Right ventricle myocardium superior (tissue), 1 donor: ENCODE measurements at regions not wholly inside any gene's neighbourhood (a gene's known extent, or its start where the extent isn't known, plus 50 kb on each side); places are given as distances from the start of the nearest gene placed in this dataset.

Source experiments
- ATAC-seq: fragments of 200-7000 bp; cut with Tn5 transposase; one replicate; pipeline ENCODE4 v1.9.1; 2020; ENCODE audit warnings: mild to moderate bottlenecking; ENCODE audit not compliant: poor library complexity
- DNase-seq: peaks from one replicate; pipeline ENCODE4 v3.0.0-alpha.2; 2020
- intact Hi-C: fragments of 100-400 bp; cut with DNase I; formaldehyde crosslinking; loops from one replicate; pipeline ENCODE4 v1.11.2; 2022
- donor health status: DM: no; HTN: yes; CAD: no; lungs with severe emphysema.

DNA sequence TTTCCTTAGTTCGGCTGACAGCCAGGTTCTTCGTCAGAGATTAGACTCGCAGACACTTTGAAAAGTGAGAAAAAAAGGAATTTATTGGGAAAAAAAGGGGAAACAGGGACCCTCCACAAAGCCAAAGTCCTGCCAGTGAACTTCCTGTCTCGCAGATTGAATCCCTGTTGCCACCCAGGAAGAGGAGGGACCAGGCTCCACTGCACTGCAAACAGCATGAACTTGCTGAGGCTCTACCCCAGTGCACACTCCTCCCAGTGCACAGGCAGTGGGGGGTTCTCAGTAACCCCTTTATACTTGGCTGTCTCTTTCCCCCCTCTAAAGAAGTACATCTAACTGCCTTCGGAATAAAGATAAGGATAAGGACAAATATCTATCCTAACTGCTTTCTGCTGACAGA lies 959.0 kb downstream of the GRIK2 start:
- DNase-seq (no peak), ATAC-seq (no peak)
- intact Hi-C loops = no loop called here

DNA sequence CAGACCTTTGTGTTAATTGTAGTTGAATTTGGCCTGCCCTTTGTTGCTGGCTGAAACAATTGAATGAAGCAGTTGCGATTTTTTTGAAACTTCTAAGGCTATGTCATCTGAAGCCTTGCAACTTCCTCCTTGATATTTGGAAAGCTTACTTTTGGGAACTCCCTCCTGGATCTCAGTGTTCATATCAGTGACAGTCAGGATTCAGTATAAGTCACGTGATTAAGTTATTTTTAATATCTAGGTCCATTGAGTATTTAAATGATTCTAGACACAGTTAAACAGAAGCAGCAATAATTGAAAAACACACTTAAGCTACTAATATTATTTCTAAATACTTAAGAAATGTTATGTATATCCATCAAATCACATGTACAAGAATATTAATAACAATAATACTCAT lies 951.3 kb downstream of the GRIK2 start:
- intact Hi-C loops = no loop called here
- no peak for DNase-seq
- no peak for ATAC-seq

DNA sequence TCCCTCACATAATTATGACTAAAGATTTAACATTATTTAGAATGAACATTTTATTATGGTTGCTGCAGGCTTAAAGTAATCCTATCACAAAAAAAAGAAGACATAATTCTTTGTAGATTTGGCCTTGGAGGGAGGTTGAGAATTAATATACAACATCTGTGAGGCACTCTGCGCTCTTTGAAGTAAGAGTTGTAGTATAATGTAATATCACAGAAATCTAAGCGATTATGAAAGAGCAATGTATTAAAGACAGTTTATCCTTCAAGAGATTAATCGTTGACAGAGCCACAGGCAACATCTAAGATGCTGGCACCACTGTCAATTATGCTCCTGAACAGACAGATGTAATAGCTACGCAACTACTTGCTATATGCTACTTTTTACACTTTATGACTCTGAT lies 946.8 kb downstream of the GRIK2 start:
- intact Hi-C loops = no loop called here
- no peak for ATAC-seq

DNA sequence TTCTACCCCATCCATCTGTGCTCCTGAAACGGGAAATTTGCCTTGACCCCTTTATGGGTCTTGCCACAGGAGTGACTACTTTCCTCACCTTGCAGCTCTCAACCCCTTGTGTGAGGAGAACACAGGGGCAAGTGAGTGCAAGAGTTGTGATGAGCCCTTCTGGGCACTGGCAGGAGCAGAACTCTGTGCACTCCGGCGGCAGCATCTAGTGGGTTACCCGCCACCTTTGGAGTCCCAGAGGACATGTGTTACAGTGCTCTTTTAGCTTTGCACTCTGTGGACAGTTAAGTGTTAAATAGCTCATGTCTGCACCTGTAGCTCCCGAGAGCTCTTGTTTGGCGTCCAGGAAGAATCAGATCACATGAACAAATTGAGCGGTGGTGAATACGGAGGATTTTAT lies 940.2 kb downstream of the GRIK2 start:
- ATAC-seq = no peak
- DNase-seq = no peak
- intact Hi-C loops = no loop called here

More for the DNA sequence above, 946.8 kb downstream of the GRIK2 start:
- no peak for DNase-seq

DNA sequence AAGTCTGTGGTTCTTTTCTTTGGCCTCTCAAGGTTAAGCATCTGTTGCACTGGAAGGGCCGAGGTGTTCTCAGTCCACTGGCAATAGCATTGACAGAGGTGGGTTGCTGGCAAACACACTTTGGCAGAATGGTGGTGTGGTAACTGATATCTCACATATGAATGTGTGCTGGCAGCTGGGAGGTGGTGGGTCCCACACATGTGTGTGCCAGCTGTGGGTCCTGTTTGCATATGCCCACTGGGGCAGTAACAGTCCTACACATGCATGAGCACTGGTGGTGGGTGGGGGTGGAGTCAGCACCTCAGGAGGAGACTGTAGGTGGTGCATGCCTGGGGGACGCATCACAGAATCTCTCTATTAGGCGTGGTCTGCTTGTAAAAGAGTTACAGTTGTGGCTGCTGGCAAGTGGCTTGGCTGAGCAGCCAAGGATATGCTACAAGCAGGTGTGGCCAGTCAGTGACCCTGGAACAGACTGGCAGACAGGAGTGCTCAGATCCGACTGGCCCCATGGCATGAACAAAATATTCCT lies 934.3 kb downstream of the GRIK2 start:
- DNase-seq (no peak), ATAC-seq (no peak)
- intact Hi-C loops = no loop called here

DNA sequence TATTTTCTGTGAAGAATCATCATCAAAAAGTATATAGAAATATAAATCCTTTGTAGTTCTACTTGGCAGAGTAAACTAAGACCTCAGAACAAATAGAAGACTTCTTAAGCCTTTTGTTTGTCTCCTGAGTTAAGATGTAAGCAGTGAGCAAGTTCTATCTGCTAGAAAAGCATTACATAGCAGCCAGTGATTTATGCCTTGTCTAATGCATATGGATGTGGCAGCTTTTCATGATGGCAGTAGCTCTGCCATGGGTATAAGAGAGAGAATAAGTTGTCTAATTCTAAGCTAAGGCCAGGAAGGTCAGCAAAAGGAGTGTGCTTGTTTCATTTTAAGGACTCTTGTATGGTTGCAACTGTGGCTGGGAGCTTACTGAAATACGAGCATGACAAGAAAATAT lies 920.2 kb downstream of the GRIK2 start:
- DNase-seq (no peak), ATAC-seq (no peak)
- intact Hi-C loops = no loop called here

DNA sequence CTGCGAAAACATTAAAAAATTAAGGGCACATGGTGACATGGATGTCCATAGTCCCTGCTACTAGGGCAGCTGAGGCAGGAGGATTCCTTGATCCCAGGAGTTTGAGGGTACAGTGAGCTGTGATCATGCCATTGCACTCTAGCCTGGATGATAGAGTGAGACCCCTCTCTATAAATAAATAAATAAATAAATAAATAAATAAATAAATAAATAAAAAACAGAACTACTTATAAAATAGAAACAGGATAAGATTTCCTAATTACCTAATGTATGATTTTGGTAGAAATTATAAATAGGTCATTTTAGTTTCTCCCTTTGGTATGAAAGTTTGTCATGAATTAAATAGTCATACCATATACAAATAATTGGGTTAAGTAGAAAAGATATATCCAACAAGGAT lies 916.2 kb downstream of the GRIK2 start:
- intact Hi-C loops = no loop called here
- DNase-seq (no peak), ATAC-seq (no peak)

DNA sequence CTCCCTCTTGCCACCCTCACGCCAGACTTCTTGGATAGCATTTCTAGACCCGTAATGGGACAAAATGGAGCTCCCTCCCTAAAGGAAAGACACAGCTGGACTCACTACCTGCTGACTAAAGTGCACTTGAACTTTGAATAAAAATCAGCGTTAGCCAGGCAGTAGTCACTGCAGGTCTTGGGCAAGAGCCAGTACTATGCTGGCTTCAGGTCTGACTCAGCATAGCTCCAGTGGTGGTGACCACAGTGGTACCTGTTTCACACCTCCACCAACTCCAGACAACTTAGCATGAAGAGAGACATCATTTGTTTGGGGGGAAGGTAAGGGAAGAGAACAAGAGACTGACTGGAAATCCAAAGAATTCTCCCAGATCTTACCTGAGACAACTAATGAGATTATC lies 906.8 kb downstream of the GRIK2 start:
- ATAC-seq = no peak
- intact Hi-C loops = no loop called here

DNA sequence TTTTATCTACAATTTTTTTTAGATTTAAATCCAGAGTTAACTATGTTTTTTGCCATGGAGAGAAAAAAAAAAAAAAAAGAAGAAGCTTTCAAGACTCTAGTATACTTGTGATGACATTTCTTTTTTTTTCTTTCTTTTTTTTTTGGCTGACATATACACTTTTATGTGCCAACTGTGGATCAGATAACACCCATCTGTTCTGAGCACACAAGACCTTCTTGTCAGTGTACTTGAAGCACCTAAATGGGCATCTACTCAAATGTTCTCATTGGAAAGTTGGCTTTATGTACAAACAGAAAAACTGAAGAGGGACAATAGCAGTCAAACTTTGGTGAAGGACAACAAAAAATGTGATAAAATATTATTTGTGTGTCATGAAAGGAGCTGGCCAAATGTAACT lies 904.5 kb downstream of the GRIK2 start:
- intact Hi-C loops = no loop called here
- ATAC-seq = no peak
- DNase-seq = no peak

More for the DNA sequence above, 906.8 kb downstream of the GRIK2 start:
- DNase-seq = no peak
